Tibial nerve (tissue), 4 donors: ENCODE measurements at regions not wholly inside any gene's neighbourhood (a gene's known extent, or its start where the extent isn't known, plus 50 kb on each side); places are given as distances from the start of the nearest gene placed in this dataset.

Source experiments
- DNase-seq, 2 donors: peaks; one replicate each; pipeline ENCODE4 v3.0.0-alpha.2; 2019; ENCODE audit warnings: low spot score in 2 of 2
- H3K27ac ChIP-seq, 4 donors: fragments of 200-600 bp; sonication (generic) in 3 of 4; one replicate each; pipeline ENCODE4 v1.5.1; 2017 to 2019; ENCODE audit warnings: mild to moderate bottlenecking in 1 of 4
- H3K27me3 ChIP-seq, 2 donors: fragments of 200-600 bp; sonication (generic) in 1 of 2; one replicate each; pipeline versions ENCODE4 v1.5.1 to v1.6.0; 2017 to 2019
- H3K36me3 ChIP-seq, 3 donors: fragments of 200-600 bp; sonication (generic); one replicate each; pipeline ENCODE4 v1.5.1; 2018 to 2019
- H3K4me1 ChIP-seq, 4 donors: fragments of 200-600 bp; sonication (generic) in 3 of 4; one replicate each; pipeline ENCODE4 v1.5.1; 2017 to 2019
- H3K4me3 ChIP-seq, 4 donors: fragments of 200-600 bp; sonication (generic) in 3 of 4; one replicate each; pipeline ENCODE4 v1.5.1; 2017 to 2019; ENCODE audit warnings: mild to moderate bottlenecking in 1 of 4, moderate library complexity in 1 of 4
- H3K9me3 ChIP-seq, 4 donors: fragments of 200-600 bp; sonication (generic) in 3 of 4; one replicate each; pipeline ENCODE4 v1.5.1; 2017 to 2019
- EP300 ChIP-seq, 2 donors: sonication (generic); formaldehyde crosslinking; IDR thresholded peaks; one replicate each; pipeline ENCODE4 v1.6.1; 2017; ENCODE audit warnings: antibody characterized with exemption in 2 of 2, mild to moderate bottlenecking in 1 of 2
- POLR2A ChIP-seq, 2 donors: fragments of 450-650 bp; IDR thresholded peaks; one replicate each; pipeline ENCODE4 v1.6.1; 2017; ENCODE audit warnings: antibody characterized with exemption in 2 of 2, mild to moderate bottlenecking in 2 of 2, moderate library complexity in 2 of 2
- WGBS, 2 donors: methylation state at CpG; one replicate each; pipeline ENCODE4 v1.1.5; 2018; 5-methylcytosine and 5-hydroxymethylcytosine counted together
- TF ChIP-seq, protein P1 (sequence below), 5 experiments: fragments of 200-600 bp in 3 of 5; fragments of 450-650 bp in 2 of 5; sonication (generic) in 3 of 5; IDR thresholded peaks; one replicate each; pipeline ENCODE4 v1.5.1; 2016 to 2019; ENCODE audit warnings: antibody characterized with exemption in 5 of 5, mild to moderate bottlenecking in 3 of 5, moderate library complexity in 2 of 5

- no peak for DNase-seq
- WGBS, 2 donors: 74 to 86% methylated on average over 3 of the region's 3 CpGs
- no peaks in the 10 kb centered on the region for H3K9me3 ChIP-seq
- TF ChIP-seq POLR2A (IDR thresholded peaks at IDR 0.05) (no peak), EP300 (IDR thresholded peaks at IDR 0.05) (no peak)
- TF ChIP-seq, protein P1, sequence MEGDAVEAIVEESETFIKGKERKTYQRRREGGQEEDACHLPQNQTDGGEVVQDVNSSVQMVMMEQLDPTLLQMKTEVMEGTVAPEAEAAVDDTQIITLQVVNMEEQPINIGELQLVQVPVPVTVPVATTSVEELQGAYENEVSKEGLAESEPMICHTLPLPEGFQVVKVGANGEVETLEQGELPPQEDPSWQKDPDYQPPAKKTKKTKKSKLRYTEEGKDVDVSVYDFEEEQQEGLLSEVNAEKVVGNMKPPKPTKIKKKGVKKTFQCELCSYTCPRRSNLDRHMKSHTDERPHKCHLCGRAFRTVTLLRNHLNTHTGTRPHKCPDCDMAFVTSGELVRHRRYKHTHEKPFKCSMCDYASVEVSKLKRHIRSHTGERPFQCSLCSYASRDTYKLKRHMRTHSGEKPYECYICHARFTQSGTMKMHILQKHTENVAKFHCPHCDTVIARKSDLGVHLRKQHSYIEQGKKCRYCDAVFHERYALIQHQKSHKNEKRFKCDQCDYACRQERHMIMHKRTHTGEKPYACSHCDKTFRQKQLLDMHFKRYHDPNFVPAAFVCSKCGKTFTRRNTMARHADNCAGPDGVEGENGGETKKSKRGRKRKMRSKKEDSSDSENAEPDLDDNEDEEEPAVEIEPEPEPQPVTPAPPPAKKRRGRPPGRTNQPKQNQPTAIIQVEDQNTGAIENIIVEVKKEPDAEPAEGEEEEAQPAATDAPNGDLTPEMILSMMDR (IDR thresholded peaks at IDR 0.05): no peak
- no peak overlapping the region for H3K27ac ChIP-seq
- H3K4me1 ChIP-seq: no peaks in the 10 kb centered on the region
- no peaks in the 10 kb centered on the region for H3K27me3 ChIP-seq
- no peaks in the 10 kb centered on the region for H3K36me3 ChIP-seq
- no peak overlapping the region for H3K4me3 ChIP-seq
Observed at GRCh38 chr13:106958621-106959048, 390.7 kb upstream of the ARGLU1 start.

GRCh38 chr13:106942563-106942962 lies 374.6 kb upstream of the ARGLU1 start:
- Histone ChIP-seq H3K27ac (no peak overlapping the region), H3K36me3 (no peaks in the 10 kb centered on the region), H3K4me3 (no peak overlapping the region), H3K9me3 (no peaks in the 10 kb centered on the region), H3K27me3 (no peaks in the 10 kb centered on the region), H3K4me1 (no peaks in the 10 kb centered on the region)
- WGBS, 2 donors: 87 to 90% methylated on average over 3 of the region's 3 CpGs
- TF ChIP-seq, protein P1 (IDR thresholded peaks at IDR 0.05): no peak
- TF ChIP-seq POLR2A (IDR thresholded peaks at IDR 0.05): no peak
- TF ChIP-seq EP300 (IDR thresholded peaks at IDR 0.05): no peak
- DNase-seq: no peak

DNA sequence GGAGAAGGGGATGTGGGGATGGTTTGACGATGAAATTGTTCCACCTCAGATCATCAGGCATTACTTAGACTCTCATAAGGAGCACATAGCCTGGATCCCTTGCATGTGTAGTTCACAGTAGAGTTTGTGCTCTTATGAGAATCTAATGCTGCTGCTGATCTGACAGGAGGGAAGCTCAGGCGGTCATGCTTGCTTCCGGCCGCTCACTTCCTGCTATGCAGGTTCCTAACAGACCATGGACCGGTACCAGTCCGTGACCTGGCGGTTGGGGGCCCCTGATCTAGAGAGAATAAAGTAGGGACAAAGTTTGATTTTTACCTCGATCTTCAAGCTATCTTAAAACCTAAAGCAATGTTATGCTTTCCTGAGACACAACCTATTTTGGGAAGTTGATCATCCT lies 373.8 kb upstream of the ARGLU1 start:
- no peaks in the 10 kb centered on the region for H3K4me1 ChIP-seq
- no peak for DNase-seq
- no peaks in the 10 kb centered on the region for H3K9me3 ChIP-seq
- no peaks in the 10 kb centered on the region for H3K36me3 ChIP-seq
- TF ChIP-seq, protein P1 (IDR thresholded peaks at IDR 0.05): no peak
- TF ChIP-seq EP300 (IDR thresholded peaks at IDR 0.05) (no peak), POLR2A (IDR thresholded peaks at IDR 0.05) (no peak)
- no peak overlapping the region for H3K27ac ChIP-seq
- H3K4me3 ChIP-seq: no peak overlapping the region
- no peaks in the 10 kb centered on the region for H3K27me3 ChIP-seq
- 90 to 94% methylated on average over 8 of the region's 8 CpGs for WGBS, 2 donors

- H3K27ac ChIP-seq: no peak overlapping the region
- 89 to 95% methylated on average over 1 of the region's 1 CpG for WGBS, 2 donors
- H3K27me3 ChIP-seq: no peaks in the 10 kb centered on the region
Observed at GRCh38 chr13:106927421-106927820, 359.5 kb upstream of the ARGLU1 start.

GRCh38 chr13:106922384-106922783 lies 354.4 kb upstream of the ARGLU1 start:
- Histone ChIP-seq H3K4me1 (peaks cover 0 to 20% (median 0%) of the 10 kb centered on the region in 4 donors), H3K36me3 (no peaks in the 10 kb centered on the region), H3K4me3 (no peak overlapping the region), H3K27me3 (no peaks in the 10 kb centered on the region), H3K27ac (no peak overlapping the region), H3K9me3 (no peaks in the 10 kb centered on the region)
- WGBS, 2 donors: 82 to 85% methylated on average over 6 of the region's 6 CpGs
- DNase-seq: no peak
- no peak for TF ChIP-seq EP300 (IDR thresholded peaks at IDR 0.05)
- TF ChIP-seq, protein P1 (IDR thresholded peaks at IDR 0.05): no peak
- no peak for TF ChIP-seq POLR2A (IDR thresholded peaks at IDR 0.05)

More at GRCh38 chr13:106927421-106927820, 359.5 kb upstream of the ARGLU1 start:
- DNase-seq: no peak
- H3K9me3 ChIP-seq: no peaks in the 10 kb centered on the region
- no peaks in the 10 kb centered on the region for H3K36me3 ChIP-seq
- H3K4me3 ChIP-seq: no peak overlapping the region
- no peaks in the 10 kb centered on the region for H3K4me1 ChIP-seq
- no peak for TF ChIP-seq POLR2A (IDR thresholded peaks at IDR 0.05)

GRCh38 chr13:106919638-106920037 lies 351.7 kb upstream of the ARGLU1 start:
- peak overlapping the region in 1 of 4 donors; percentile 82 for H3K4me3 ChIP-seq

More at GRCh38 chr13:106919638-106920037, 351.7 kb upstream of the ARGLU1 start:
- Histone ChIP-seq H3K9me3 (no peaks in the 10 kb centered on the region), H3K4me1 (peaks cover 0 to 25% (median 0%) of the 10 kb centered on the region in 4 donors), H3K27me3 (no peaks in the 10 kb centered on the region), H3K27ac (peak overlapping the region in 2 of 4 donors; percentile 8 to 91), H3K36me3 (no peaks in the 10 kb centered on the region)
- TF ChIP-seq EP300 (IDR thresholded peaks at IDR 0.05): no peak
- TF ChIP-seq POLR2A (IDR thresholded peaks at IDR 0.05): no peak
- TF ChIP-seq, protein P1 (IDR thresholded peaks at IDR 0.05): no peak
- DNase-seq: no peak
- WGBS, 2 donors: 35 to 42% methylated on average over 13 of the region's 13 CpGs
